HG03025 (cell line): ENCODE measurements at regions not wholly inside any gene's neighbourhood (a gene's known extent, or its start where the extent isn't known, plus 50 kb on each side); places are given as distances from the start of the nearest gene placed in this dataset.

ENCODE experiments used
- ATAC-seq: cut with Tn5 transposase; IDR thresholded peaks from one replicate; pipeline ENCODE4 v1.9.1; 2021; ENCODE audit warnings: mild to moderate bottlenecking, moderate library complexity; ENCODE audit not compliant: unreplicated experiment, low FRiP score

DNA sequence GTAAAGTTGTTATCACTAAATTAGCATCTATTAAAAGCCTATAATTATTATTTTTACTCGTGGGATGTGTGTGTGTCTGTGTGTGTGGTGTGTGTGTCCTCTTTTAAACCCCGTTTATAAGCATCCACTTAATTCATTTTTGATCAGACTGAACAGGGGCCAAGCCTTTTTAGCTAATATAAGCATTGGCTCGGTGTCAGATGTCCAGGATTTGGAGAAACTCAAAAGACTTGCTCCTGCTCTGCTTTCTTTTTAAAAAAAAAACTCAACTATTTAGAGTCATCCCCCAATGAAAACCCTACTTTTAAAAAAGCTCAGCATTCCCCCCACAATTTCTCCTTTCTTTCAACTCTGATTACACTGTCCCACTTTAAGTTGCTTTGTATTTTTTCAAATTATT, 459.3 kb upstream of the MAF start:
- ATAC-seq, result no peak

DNA sequence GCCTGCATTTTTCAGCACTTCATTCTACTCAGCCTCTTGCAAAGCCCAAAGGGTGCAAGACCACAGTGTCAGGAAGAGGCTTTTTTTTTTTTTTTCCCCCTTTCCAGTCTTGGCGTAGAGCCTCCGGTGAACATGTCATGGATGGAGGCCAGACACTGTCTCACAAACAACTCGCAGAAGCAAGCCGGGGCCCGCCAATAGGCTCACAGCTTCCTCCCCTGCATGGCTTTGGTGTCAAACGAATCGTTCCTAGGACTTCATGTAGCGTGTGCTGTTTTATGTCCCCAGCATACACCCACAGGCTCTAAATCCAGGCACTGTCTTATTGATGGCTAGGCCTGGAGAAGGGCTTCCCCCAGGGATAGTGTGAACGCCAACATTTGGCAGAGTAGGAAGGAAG, 457.7 kb upstream of the MAF start:
- no peak for ATAC-seq

DNA sequence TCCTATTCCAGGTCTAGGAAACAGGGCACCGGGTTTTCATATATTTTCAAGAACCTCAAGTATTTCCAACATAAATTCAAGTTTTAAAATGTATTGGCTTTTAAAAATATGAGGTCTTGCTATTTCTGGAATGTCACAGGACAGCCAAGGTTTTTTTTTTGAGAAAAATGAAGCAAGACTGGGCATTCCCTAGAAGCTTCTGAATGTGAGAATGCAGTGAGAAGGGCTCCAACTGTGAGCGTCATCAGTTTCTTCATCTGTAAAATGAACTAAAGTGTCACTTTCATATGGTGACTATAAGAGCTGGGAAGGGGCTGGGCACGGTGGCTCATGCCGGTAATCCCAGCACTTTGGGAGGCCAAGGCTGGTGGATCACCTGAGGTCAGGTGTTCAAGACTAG, 455.8 kb upstream of the MAF start:
- no peak for ATAC-seq

DNA sequence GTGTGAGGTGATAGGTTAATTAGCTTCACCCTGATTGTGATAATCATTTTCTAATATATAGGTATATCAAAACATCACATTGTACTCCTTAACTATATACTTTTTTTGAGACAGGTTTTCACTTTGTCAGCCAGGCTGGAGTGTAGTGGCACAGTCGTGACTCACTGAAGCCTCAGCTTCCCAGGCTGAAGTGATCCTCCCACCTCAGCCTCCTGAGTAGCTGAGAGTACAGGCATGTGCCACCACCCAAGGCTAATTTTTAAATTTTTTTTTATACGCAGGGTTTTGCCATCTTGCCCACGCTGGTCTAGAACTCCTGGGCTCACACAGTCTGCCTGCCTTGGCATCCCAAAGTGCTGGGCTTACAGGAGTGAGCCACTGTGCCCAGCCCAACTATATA, 455.3 kb upstream of the MAF start:
- ATAC-seq, result no peak

DNA sequence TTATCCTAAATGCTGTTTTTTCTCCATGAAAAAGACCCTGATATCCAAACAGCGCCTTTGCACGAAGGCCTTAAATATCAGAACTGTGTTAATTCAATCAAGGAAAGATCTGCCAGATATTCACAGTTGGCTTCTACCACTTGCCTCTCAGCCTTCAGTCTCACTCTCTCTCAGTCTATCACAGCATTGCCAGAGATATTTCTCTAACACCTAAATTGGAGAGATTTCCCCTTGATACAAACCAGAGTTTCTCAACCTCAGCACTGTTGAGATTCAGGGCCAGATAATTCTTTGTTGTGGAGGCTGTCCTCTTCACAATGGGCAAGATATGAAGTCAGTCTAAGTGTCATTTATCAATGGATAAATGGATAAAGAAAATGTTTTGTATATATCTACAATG, 454.1 kb upstream of the MAF start:
- no peak for ATAC-seq

DNA sequence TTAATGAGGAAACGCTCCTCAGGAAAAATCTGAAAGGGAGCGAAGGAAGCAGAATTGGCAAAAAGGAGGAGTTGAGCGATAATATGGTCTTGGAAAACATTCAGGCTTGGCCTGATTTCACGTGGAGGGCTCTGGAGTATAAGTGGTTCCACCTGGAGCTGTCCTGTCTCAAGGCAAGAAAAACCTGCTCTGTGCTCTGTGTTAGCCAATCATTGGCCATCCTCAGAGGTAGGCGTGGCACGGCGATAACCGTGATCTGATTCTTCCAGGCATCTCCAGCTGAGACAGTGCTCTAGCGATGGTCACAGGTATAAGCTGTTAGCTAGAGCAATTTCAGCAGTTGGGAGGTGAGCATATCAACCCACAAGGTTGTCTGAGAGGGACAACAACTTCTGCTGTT, 450.5 kb upstream of the MAF start:
- no peak for ATAC-seq

DNA sequence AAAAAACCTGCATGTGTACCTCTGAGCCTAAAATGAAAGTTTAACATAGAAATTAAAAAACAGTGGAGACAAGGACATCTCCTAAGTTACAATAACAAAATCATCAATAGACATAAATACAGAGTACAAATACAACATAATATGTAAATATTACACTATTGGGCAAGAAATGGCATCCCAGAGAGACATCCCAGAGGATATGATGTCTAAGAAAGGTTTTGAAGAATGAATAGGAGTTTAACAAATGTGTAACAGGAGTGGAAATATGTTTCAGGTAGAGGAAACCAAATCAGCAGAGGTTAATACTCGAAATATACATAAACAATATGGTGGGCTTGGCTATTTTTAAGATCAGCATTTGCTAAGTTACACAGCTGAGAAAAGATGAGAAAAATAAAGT, 447.7 kb upstream of the MAF start:
- ATAC-seq, result no peak

DNA sequence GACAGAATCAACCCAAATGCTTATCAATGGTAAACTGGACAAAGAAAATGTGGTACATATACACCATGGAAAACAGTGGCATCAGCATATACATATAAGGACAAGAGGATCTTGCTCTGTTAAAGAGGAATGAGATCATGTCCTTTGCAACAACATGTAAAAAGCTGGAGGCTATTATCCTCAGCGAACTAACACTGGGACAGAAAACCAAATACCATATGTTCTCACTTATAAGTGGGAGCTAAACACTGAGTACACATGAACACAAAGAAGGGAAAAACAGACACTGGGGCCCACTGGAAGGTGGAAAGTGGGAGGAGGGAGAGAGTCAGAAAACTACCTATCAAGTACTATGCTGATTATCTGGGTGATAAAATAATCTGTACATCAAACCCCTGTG, 447.3 kb upstream of the MAF start:
- no peak for ATAC-seq

DNA sequence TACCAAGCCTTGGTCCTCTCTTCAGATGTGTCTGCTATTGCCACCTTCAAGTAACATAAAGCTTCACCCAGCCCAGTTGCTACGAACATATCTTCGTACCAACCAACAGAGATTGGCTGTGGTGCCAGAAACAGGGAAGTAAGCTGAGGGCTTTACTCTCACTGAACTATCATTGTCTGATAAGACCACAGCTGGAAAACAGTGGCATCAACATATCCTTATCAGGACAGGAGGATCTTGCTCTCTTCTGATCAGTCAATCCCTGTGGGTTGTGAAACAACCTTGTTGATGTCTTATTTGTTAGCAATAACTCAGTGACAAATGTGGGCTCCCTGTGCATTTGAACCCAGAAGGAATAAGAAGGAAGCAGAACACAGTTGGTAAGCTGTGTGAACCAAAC, 446.3 kb upstream of the MAF start:
- ATAC-seq, result no peak

DNA sequence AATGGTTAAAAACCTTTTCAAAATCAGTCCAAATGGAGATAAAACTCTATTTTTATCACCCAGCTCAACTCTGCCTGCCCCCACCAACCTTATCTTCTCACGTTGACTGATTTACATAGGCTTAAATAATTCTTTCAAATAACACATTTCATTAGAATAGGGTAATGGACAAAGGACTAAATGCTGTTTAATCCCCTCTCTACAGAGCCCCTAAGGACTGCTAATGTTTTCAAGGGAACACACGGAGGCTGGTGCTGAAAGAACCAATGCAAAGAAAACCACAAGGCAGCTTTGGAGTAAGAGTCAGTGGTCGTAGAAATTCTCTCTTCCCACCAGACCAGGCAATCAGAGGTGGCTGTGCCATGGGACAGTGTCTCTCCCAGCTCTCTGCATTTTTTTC, 445.7 kb upstream of the MAF start:
- no peak for ATAC-seq

DNA sequence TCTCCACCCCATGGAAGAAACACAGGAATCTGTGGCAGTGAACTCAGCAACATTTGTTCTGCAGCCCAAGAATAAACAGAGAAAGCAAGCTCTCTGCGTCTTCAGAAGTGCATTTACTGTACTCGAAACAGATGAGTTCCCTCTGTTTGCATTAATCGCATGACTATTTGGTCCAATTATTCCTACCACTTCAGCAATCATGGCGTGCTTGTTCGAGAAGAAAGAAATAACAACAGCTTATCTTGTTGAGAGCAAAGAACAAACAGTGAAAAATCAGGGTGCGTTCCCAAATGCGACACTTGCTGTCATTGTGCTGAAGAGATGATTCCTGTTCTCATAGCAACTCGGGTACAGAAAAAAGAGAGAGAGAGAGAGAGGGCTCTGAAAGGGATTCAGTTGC, 445.3 kb upstream of the MAF start:
- ATAC-seq, result no peak

DNA sequence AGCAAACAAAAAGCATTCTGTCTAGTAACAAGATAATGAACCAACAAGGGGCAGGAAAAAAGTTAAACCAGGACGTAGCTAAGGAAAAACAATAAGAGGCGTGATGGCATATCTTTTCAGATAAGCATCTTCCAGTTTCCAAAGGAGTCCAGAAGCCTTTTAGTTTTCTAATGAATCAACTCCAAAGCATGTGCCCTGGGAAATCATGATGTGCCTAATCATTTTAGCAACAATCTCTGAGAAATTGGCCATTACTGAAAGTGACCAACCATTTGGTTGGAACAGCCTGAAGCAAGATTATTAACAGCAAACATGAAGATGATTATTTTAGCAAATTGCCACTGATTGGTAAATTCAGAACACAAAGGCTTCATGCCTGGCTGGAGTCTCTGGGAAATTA, 440.9 kb upstream of the MAF start:
- ATAC-seq, result no peak

DNA sequence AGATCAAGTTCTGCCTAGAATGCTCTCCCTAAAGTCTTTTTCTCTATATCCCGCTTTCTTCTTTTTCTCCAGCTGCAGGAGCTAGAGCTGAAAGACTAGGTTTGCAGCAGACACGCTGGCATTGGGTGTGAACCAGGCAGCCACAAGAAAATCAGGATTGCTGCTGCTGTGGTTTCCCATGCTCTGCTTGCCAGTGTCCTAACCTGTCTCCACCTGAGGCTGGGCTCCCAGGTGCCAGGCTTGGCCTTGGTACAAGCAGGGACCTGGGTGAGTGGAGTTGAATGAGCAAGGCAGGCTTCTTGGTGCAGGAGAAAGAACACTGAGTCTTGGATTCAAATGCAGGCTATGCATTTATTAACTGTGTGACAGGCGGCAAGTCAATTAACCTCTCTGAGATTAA, 440.3 kb upstream of the MAF start:
- ATAC-seq, result no peak

DNA sequence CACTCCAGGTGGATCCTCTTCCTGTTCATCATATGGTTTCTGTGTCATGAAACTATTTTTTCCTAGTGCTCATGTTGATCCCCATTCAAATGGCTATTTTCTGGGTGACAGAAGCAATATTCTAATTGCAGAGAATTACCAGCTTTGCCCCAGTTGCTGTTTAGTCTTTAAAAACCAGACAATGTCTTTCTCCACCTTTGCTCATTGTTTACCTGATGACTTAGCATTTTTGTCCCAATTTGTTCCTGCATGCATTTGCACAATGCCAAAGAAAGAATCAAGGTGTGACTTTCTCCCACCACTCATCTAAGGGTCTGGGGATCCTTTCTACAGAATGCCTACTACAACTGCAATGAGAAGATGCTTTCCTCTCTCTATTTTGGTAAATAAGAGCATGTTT, 439.9 kb upstream of the MAF start:
- ATAC-seq, result no peak

DNA sequence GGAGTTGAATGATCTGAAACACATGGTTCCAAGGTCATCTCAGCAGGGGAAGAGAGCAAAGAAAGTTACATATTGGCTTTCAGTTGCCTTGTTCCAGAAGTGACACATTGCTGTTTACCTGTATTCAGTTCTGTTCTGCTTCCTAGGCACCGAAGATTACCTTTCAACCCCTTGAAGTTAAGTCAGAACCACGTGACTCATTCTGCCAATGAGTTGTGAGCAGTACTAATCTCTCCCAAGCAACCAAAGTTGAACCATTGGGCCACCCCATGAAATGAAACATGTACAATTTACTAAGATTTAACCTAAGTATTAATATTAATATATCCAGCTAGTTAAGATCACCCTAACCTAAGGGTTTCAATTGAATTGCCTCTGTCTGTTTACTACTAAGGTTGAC, 439.2 kb upstream of the MAF start:
- no peak for ATAC-seq

DNA sequence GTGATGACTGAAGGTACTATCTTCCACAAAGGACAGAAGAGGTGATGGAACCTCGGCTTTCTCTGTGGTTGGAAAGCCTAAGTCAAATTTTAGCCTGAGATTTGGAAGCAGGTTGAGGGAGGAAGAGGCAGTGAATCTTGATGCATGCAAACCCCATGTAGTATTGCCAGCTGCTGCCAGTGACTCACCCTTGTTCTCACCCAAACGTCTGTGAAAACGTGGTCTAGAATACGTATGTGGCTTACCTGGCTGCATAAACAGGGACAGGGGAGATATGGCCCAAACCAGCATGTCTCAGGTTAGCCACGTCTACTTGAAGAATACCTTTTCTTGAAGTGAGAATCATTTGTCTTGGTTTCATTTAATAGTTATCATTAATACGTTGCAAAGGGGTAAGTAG, 438.0 kb upstream of the MAF start:
- no peak for ATAC-seq

DNA sequence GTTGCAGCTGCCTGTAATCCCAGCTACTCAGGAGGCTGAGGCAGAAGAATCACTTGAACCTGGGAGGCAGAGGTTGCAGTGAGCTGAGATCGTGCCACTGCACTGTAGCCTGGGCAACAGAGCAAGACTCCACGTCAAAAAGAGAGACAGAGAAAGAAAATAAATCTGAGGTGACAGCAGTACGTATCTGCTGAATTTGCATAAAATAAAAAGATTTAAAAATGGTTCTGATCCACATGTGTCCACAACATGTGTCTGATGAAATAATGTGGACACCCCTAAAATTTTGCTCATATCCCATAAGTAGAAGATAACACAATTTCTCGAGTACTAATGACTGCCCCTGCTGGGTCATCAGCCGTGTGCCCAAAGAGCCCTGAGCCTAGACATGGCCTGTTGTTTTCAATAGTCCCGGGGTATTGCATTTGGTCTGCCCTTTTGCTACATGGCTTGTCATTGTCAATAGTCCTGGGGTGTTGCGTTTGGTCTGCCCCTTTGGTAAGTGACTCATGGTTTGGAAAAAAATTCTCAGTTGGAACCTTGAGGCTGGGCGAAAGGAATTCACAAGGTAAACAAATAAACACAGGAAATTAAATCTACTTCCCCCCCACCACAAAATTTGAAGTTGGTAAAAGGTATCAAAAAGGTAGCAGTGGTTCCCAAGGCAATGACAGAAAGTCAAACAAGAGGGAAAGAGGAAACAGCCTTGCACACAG, 434.6 kb upstream of the MAF start:
- ATAC-seq, result no peak

DNA sequence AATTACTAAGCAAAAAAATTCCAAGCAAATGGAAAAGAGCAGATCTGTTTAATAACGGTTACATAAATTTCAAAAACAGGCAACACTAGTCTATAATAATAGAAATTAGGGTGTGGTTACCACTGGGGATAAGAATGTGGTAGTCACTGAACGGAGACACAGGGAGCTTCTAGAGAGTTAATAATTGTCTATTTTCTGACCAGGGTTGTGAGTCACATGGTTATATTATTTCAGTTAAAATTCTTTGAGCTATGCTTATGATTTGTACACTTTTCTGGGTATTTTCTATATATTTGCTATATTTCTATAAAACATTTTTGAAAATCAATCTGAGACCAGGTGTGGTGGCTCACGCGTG, 433.9 kb upstream of the MAF start:
- ATAC-seq, result no peak

DNA sequence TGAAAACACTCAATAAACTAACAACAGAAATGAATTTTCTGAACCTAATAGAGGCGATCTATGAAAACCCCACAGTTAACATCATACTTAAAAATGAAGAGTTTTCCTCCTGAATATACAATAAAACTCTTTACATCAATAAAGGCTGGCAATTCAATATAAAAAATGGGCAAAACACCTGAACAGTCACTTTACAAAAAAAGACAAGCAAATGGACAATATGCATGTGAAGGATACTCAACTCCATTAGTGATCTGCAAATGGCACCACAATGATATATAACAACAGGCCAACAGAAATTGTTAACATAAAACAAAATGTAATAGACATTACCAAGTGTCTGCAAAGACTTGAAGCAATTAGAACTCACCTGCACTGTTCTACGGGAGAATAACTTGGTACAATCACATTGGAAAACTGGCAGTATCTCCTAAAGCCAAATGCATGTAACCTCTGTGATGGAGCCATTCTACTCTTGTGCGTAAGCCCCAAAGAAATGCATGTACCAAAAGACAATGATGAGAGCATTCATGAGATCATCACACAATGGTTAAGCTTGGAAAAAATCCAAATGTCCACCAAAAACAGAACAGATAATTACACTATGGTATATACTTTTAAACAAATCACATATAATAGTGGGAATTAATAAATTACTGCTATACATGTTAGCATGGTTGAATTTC, 433.4 kb upstream of the MAF start:
- no peak for ATAC-seq

DNA sequence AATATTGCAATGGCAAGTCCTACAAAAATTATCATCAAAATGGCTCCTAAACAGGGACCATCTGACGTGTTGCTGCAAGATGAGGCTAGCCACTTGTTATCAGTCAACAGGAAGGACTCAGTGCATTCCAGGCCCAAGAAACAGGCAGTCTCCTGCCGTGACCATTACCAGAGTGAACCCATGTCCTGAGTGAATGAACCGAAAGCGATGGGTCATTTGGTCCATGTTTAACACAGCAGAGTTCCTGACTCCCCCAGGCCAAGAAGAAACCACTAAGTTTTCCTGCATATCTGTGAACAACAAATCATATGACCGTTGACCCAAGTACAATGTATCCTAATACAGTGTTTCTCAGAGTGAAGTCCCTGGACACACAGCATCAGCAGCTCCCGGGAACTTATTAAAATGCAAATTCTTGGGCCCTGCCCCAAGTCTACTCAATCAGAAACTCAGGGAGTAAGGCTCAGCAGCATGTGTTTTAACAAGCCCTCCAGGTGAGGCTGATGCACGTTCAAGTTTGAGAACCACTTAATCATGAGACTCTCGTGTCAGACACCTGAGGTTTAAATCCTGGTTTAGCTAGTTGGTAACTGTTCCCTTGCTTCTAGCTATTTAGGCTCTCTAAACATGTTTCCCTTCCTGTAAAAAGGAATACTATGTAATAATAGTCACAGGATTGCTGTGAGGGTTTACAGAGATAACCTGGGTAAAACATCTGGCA, 429.4 kb upstream of the MAF start:
- ATAC-seq, result no peak

DNA sequence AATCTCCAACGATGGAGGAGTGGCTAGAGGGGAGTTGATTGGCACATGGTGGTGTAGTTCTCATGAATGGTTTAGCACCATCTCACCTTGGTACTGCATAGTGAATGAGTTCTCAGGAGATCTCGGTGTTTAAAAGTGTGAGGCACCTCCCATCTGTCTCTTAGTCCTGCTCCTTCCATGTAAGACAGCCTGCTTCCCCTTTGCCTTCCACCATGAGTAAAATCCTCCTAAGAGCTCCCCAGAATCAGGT, 428.8 kb upstream of the MAF start:
- no peak for ATAC-seq
